ENCODE measurements at regions not wholly inside any gene's neighbourhood (a gene's known extent, or its start where the extent isn't known, plus 50 kb on each side); places are given as distances from the start of the nearest gene placed in this dataset.

DNA sequence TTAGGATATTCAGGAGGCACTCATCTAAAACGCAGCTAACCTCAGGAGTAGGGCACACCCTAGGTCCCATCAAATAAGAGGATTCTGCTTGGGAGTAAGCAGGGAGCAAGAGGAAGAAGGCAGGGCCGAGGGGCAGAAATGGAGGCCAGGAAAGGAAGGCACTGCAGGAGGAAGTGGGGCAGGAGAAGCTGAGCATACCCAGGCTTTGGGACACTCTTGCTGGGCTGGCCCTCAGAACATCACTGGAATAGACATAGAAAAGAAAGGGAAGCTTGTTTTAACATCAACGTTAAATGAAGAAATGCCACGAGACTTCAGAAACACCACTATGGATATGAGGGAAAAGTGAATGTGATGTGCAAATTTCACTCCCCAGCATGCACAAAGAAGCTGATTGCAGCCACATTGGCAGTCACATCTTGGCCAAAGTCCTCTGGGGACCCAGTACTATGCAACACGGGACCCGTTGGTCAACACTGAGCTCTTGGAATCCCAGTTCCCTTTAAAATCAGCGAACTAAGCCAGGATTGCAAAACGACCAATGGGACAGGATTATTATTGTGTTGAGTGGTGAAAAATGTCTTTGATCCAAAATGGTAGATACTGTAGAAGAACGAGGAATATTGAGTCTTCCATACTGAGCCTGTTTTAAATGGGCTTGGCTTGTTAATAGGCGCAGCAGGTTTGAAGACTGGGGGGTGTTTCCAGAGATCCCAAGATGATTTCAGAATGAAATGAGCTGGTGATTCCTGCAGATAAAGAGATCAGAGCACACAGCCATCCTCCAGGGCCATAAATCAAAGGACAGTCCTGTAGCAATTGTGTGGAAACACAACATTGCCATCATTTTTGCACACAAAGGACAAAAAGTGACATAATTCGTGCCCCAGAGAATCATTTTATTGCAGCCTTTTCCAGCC, 152.4 kb downstream of the TOMM20 start:
- no peak for DNase-seq (ENCODE audit: low read depth, low spot score)

DNA sequence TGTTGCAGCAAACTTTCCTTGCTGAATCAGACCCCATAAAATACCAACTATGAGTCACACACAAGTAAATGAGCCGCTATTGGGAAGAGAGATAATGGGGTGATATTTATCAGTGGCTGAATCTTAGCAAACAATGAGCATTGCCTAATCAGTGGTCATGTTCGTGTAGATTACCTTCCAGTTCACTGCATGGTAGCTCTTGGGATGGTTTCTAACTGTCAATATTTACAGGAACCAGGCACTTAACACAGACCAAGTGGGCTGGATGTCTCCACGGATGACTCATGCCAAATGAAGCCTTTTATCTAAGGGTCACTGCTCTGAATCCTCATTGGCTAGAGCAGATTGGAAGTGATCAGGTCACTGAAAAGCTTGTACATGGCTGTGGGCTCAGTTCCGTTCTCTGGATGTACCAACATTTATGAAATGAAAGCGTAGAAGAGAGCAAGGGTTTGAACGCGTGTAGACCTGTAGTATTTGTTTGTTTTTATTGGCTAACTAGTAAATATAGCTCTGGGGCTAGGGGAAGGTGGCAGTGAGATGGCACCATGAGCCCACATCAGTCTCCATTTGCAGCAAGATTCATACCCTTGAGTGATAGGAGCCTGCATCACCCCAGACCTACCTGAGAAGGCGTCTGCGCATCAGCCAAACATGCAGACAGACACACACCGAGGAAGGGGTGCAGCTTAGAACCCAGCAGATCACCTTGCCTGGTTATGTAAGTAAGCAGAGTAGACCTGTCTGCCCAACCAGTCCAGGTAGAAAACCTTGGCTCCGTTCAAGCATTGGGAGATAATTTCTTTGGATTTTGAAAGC, 153.3 kb downstream of the TOMM20 start:
- DNase-seq (ENCODE audit: low read depth, low spot score), result no peak

DNA sequence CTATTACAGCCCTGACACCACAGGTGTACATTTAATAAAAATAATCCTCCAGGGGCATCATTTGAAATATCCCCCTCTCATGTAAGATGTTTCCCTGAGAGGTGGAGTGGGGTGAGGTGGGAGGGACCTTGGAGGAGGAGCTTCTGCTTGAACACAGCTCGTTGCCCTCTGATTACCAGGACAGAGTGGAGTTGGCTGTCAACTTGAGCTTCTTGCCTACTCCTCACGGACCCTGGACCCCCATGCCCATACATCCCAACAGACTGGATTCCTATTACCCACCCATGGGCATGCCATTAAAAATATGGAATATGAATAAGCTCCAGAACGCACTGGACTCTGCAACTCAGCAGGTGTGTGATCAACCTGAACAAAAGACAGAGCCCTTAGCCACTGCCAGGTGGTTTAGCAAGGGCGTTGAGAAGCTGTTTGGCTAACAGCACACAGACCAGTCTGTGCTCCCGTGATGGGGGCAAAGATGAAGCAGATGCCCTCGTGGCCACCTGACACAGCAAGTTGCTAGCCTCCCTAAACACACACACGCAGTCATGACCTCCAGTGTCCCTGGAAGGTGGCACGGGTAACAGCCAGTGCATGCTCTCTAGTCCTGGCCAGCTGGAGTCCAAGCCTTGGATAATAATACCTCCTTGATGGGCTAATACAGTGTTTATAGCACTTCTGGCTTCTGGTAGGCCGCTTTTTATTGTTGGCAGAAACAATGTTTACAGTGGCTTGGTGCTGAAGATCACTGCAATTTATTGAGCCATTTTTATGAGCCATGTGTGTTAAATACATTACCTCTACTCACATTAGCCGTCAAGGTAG, 155.0 kb downstream of the TOMM20 start:
- DNase-seq (ENCODE audit: low read depth, low spot score), result no peak

DNA sequence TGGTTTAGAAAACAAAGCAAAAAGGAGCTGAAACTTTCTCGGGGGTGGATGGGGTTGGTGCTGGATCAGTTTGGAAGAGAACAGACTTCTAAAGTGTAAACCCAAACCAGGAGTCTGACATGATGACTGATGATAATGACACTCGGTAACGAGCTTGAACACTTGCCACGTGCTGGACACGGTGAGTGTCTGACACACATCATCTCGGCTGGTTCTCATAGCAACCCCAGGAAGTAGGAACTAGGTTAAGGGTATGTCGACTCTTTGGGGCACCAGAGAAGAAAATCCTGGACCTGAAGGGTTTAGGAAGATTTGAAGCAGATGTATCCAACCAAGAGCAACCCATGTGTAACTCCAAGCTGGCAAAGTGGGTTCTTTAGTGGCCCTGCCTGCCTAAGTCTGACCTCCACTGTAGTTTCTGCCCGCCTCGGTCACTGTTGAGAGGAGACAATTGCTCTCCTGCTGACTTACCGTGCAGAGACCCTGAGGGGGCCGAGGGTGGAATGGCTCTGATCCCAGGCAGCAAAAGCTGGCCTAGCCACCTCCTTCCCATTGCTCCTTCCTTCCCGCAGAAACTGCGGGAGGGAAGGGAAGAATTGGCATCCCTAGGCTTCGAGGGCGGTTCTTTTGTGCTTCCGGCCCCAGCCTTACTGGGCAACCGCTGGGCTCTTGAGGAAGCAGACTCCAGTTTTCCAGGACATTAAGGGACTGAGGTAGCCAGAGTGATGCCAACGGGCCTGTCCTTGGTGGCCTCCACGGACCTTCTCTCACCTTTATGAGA, 156.0 kb downstream of the TOMM20 start:
- DNase-seq (ENCODE audit: low read depth, low spot score), result no peak

DNA sequence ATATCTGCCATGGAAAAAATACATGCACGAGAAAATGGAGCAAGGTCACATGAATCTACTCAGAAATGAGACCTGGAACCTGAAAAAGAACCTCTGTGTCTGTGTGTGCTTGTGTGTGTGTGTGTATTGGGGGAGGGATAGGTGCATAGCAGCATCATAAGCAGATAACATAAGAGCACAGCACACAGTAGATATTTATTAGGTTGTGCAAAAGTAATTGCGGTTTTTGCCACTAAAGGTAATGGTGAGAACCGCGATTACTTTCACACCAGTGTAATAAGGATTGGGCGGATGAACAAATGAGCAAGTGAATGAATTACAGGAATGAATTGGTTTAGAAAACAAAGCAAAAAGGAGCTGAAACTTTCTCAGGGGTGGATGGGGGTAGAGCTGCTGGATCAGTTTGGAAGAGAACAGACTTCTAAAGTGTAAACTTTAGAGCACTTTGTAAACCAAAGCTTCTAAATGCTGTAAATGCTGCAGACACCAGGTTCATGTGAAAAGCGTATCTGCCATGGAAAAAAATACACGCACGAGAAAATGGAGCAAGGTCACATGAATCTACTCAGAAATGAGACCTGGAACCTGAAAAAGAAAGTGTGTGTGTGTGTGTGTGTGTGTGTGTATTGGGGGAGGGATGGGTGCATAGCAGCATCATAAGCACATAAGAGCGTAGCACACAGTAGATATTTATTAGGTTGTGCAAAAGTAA, 156.9 kb downstream of the TOMM20 start:
- no peak for DNase-seq (ENCODE audit: low read depth, low spot score)

DNA sequence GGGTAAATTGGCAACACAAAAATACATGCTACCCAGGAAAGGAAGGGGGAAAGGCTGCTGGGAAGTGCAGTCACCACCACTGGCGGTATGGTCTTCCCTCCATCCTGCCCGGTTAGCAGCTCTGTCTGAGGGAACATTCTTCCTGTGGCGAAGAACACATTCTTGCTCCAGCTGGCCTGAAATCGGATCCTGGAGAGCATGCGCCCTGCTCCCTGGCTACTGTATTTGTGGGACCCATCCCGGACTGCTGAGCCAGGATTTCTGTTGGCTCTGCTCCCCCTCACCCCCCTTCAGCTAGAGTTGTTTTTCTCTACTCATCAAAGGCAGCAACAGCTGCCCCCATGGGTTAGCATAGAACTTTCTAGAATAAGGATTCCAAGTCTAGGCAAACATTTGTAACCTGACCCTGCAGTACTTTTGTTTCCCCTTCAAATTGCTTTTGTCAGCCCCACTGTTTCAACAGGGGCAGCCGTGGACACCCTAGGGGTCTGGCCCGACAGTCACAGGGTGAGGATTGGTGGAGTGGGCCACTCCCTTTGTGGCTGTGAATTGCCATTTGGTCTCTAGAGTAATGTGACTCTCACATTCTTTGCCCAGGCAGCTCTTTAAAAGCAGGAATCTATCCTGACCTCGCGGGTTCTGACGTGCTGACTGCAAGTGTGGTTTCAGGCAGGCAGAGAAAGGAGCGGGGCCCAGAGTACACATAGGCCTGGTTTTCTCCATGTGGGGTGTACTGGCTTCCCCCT, 157.7 kb downstream of the TOMM20 start:
- peak; percentile 97 for DNase-seq (ENCODE audit: low read depth, low spot score)

DNA sequence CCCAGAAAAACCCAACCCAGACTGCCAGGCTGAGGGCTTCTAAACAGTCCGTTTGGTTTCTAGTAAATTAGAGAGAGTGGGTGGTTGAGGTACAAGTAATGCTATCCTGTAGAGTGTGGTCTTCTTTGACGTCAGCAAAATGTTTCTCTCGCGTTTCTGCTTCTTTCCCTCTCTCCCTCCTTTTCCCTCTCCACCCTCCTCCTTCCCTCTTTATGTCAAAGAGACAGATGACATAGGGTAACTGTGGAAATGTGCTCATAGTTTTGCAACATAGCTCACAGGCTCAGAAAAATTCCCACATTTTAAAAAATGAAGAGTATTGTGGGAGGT, 158.3 kb downstream of the TOMM20 start:
- DNase-seq (ENCODE audit: low read depth, low spot score), result no peak

DNA sequence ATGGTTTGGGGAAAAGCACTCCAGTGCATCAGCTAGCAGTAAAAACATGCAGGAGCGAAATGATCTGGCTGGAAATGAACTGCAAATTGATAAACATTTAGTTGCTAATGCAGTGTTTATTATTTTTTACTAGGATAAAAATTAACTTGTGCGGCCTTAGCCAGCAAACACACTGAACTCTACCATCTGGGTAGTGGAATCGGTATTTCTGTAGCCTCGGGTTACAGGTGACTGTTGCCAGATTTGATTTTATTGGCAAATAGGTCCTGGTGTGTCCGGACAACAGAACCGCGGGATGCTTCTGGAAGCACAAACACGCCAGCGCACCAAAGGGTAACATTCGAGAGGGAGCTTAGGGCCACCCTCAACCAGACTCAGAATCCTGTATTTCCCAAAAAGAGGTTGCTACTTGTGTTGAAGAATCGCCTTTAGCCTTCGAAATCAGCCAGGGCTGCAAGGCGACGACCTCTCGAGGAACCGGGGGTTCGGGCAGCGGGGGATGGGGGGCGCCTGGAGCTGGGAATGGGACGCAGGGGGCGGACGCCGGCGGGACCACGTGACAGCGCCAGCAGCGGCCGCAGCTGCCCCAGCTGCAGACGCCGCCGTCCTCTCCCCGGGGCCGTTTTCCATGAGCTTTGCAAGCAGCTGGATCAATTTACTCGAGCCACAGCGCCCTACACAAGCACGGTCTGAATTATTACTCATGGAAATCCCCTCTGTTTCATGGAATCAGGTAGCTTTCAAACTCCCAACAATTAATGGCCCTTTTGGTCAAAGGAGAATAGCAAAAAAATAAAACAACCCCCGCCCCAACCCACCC, 158.8 kb downstream of the TOMM20 start:
- DNase-seq (ENCODE audit: low read depth, low spot score), result no peak

DNA sequence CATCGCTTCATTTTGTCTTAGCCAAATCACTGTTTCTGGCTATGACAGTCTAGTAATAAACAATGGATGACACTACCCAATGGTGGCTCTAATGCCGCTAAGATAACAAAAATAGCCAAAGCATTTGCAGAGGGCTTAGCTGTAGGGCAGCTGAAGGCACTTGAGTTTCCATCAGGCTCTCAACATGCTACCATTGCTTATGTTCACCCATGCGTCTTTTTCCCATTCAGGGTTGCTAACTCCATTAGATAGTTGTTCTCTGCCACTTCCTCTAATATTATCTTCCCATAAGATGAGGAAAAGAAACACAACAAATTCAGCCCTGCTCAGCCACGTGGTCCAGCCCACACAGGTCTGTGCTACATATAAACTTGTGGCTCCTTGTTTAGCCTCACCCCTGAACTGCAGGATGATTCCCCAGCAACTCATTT, 159.6 kb downstream of the TOMM20 start:
- no peak for DNase-seq (ENCODE audit: low read depth, low spot score)

DNA sequence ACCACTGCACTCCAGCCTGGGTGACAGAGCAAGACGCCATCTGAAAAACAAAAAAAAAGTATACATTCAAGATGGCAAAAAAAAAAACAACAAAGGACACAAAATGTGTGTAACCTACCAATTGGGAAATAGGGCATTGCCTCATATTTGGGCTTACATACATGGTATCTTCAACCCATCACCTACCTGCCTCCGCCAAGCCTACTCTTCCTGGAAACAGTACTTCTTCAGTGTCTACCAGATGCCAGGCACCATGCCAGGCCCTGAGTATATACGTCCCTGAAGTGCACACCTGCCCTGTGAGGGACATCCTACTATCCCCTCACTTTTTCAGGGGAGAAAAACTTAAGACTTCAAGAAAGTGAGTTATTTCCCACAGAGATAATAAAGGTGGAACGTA, 160.2 kb downstream of the TOMM20 start:
- DNase-seq (ENCODE audit: low read depth, low spot score), result no peak

DNA sequence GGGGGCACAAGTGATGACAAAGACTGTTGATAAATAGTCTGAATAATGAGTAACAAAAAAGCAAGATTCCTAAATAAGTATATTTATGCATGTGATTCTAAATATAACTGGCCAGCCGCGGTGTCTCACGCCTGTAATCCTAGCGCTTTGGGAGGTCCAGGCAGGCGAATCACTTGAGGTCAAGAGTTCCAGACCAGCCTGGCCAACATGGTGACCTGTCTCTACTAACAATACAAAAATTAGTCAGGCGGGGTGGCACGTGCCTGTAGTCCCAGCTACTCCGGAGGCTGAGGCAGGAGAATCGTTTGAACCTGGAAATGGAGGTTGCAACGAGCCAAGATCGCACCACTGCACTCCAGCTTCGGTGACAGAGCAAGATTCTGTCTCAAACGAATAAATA, 161.5 kb downstream of the TOMM20 start:
- DNase-seq (ENCODE audit: low read depth, low spot score), result no peak

DNA sequence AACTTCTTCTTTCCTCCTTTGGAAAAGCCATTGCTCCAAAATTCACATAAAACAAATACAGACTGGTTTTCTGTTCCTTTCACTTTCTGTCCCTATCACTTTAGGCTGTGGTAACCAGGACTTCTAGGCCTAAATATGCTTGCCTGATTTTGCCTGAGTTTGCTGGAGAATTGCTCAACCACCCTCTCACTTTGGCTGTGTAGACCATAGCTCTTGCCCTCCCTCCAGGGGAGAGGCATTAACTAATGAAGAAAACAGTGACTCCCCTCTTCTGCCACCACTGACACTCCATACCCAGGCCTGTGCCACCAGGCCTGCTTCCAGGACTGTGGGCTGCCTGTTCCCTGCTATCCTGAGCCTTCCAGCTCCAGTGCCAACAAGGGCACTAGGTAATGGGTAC, 163.5 kb downstream of the TOMM20 start:
- DNase-seq (ENCODE audit: low read depth, low spot score), result no peak

DNA sequence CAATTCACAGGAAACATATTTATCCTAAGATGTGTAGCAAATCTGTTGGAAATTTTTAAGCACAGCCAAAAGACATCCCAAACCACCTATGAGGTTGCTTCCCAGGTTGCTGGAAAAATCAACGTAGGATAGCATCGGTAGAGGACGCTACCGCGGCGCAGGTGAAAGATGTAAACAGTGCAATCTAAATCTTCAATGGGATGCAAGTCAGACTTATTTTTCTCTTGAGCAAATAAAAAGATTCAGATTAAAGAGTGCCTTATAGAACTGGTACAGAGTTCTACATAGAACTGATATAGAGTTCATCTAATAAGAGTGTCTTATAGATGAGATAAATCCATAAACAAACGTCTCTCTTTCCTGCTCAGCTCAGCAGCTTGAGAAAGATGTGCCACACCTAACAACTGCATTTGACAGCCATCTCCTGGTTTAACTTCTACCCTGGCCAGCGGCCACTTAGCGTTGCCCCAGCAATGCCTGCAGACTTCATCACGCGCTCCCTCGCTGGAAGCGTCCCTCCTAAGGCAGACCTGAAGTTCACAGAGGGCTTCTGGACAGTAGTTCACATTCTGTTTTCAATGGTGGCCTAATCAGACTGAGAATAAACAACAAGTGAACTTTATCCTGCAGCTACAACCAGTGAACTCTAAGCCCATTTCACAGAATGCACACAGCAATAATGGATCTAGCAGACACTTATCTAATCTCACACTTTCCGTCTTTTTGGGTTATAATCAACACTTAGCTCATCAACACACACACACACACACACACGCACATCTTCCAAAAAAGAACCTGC, 164.5 kb downstream of the TOMM20 start:
- DNase-seq (ENCODE audit: low read depth, low spot score), result no peak

DNA sequence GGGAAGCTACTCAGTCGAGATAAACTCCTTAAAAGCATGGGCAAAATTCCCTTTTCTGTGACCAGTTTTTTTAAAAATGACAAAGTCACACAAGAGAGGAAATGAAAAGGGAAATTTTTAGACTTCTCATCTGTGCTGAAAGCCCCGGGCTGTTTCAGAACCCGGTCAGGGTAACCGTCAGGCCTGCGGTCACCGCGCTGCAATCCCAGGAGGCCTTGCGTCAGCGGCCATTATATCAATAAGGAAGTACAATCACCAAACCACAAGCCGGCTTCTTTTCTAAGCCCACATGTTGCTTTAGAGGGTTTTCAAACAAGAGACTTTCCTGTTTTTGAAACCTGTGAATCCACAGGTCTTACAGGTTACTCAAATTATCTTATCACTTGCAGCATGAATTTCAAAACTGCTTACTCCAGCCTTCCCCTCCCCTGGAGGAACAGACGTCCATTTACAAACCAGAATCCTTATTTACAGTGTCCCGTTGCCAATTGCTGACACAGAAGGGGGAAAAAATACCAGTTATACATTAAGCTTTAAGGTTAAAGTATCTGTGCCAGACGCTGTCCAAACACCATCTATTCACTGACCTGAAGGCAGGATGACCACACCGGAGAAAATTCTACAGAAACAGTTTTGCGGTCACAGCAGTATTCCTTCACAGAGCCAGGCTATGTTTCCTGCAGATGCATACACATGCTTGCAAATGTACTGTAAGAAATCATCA, 165.3 kb downstream of the TOMM20 start:
- no peak for DNase-seq (ENCODE audit: low read depth, low spot score)

DNA sequence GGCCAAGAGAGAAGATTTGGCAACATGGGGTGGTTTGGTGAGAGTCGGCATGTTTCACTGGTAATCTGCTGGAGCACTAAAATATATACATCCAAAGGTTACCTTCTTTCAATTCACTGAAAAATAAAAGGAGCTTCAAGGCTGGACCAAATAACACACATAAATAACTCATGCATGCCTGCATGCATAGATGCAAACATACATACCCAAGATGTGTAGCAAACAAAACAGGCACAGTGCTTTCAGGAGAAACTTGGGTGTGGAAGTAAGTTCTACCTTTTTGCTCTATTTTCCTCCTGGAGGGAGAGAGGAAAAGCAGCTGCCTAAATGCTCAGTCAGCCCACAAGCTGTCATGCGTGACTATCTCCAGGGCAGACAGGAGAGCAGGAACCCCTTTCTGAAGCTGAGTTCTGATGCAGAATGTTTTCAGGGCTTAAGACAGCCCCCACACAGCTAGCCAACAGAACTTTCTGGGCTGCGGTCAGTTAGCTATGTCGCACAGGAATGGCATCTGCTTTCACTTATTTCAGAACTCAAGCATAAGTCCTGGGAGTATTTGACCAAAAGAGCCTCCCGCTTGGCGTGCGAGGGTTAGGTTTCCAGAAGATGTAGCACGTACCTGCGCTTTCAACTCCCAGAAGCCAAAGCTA, 166.2 kb downstream of the TOMM20 start:
- DNase-seq (ENCODE audit: low read depth, low spot score), result peak; percentile 97

DNA sequence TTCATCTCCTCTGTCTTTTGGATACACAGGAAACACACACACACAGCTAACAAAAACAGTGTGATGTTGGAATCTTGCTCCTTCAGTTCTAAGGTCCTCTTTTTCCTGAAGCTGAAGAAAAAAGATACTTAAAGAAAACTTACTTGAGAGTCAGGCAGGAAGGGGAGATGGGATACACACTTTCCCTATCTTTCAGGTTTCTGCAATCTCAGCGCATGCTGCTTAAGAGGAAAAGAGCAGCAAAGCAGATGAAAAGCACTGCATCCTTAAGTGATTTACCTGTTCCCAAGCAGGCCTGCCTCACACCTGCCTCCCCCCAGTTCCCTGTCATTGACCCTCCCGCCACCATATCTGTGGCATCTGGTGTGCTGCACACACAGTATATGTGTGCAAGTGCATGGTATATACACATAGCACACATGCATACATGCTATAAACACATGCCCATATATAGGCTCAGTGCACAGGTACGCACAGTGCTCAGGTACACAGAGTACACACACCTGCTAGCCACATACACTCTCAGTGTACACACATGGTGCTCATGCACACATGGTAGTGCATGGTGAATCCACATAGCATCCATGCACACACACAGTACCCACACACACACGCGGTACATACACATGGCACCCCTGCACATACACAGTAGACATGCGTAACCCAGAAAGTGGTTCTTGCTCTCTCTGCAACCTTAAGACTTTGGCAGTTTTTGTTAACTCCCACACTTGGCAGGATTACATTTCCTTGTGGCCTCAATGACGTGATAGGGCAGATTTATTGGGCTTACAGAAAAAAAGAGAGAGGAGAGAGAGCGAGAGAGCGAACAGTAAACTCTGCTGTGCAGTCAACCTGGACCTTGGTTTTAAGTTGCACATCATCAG, 166.9 kb downstream of the TOMM20 start:
- no peak for DNase-seq (ENCODE audit: low read depth, low spot score)

Data from smooth muscle cell of the brain vasculature (primary cell).